HG02884 (cell line): ENCODE measurements at regions not wholly inside any gene's neighbourhood (a gene's known extent, or its start where the extent isn't known, plus 50 kb on each side); places are given as distances from the start of the nearest gene placed in this dataset.
"Not testable (repeated sequence)": the region's sequence is repeated elsewhere in the genome, so short reads cannot be mapped to it uniquely, and the experiment has no call there.

ENCODE experiments used
- ATAC-seq: cut with Tn5 transposase; IDR thresholded peaks from one replicate; pipeline ENCODE4 v1.9.1; 2021; ENCODE audit warnings: mild to moderate bottlenecking, moderate library complexity; ENCODE audit not compliant: unreplicated experiment

GRCh38 chr10:44724415-44725174, 186.5 kb upstream of the TMEM72 start:
- ATAC-seq: peak; percentile 49

GRCh38 chr10:44725404-44725803, 185.7 kb upstream of the TMEM72 start:
- peak; percentile 70 for ATAC-seq

- ATAC-seq: no peak
These were observed 179.9 kb upstream of the TMEM72 start for GRCh38 chr10:44731283-44731682.

GRCh38 chr10:44733501-44734488, 177.3 kb upstream of the TMEM72 start:
- ATAC-seq: no peak

- ATAC-seq: no peak
These were observed 168.9 kb upstream of the TMEM72 start for GRCh38 chr10:44742248-44742647.

GRCh38 chr10:44743535-44743934, 167.6 kb upstream of the TMEM72 start:
- ATAC-seq: no peak

- no peak for ATAC-seq
These were observed 165.2 kb upstream of the TMEM72 start for GRCh38 chr10:44745920-44746319.

GRCh38 chr10:44747593-44748172, 163.5 kb upstream of the TMEM72 start:
- ATAC-seq: no peak

GRCh38 chr10:44749151-44749550, 162.0 kb upstream of the TMEM72 start:
- ATAC-seq: no peak

GRCh38 chr10:44752451-44753441, 158.4 kb upstream of the TMEM72 start:
- no peak for ATAC-seq

GRCh38 chr10:44754355-44754754, 156.8 kb upstream of the TMEM72 start:
- not testable (repeated sequence) for ATAC-seq

- ATAC-seq: no peak
These were observed 155.7 kb upstream of the TMEM72 start for GRCh38 chr10:44755481-44755880.

- no peak for ATAC-seq
These were observed 154.9 kb upstream of the TMEM72 start for GRCh38 chr10:44756216-44756615.

GRCh38 chr10:44757551-44758205, 153.5 kb upstream of the TMEM72 start:
- ATAC-seq: no peak

- ATAC-seq: no peak
These were observed 152.0 kb upstream of the TMEM72 start for GRCh38 chr10:44759122-44759521.

- ATAC-seq: no peak
These were observed 150.6 kb upstream of the TMEM72 start for GRCh38 chr10:44760513-44760912.

GRCh38 chr10:44761076-44761475, 150.1 kb upstream of the TMEM72 start:
- ATAC-seq: no peak

GRCh38 chr10:44763331-44763730, 147.8 kb upstream of the TMEM72 start:
- no peak for ATAC-seq

- ATAC-seq: no peak
These were observed 145.8 kb upstream of the TMEM72 start for GRCh38 chr10:44765299-44765698.

GRCh38 chr10:44766631-44767030, 144.5 kb upstream of the TMEM72 start:
- ATAC-seq: no peak
